Skeletal muscle cell (primary cell): ENCODE measurements at regions not wholly inside any gene's neighbourhood (a gene's known extent, or its start where the extent isn't known, plus 50 kb on each side); places are given as distances from the start of the nearest gene placed in this dataset.

ENCODE experiments used
- DNase-seq: peaks from one replicate; pipeline ENCODE4 v3.0.0-alpha.2; 2010; ENCODE audit warnings: low read depth
- H3K4me3 ChIP-seq: 2 replicates; pipeline ENCODE4 v1.5.1; 2011; ENCODE audit warnings: low read depth, mild to moderate bottlenecking, control low read depth, low read length, moderate library complexity

DNA sequence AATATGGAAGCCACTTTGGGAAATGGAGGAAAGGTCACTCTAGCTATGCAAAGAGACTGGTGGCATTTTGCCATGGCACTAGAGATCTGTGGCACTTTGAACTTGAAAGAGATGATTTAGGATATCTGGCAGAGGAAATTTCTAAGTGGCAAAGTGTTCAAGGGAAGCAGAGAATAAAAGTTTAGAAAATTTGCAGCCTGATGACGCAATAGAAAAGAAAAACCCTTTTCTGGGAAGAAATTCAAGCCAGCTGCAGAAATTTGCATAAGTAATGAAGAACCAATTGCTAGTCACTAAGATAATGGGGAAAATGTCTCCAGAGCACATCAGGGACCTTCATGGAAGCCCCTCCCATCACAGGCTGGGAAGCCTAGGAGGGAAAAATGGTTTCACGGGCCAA is 191.1 kb upstream of the B3GALT2 start:
- no peak for DNase-seq

DNA sequence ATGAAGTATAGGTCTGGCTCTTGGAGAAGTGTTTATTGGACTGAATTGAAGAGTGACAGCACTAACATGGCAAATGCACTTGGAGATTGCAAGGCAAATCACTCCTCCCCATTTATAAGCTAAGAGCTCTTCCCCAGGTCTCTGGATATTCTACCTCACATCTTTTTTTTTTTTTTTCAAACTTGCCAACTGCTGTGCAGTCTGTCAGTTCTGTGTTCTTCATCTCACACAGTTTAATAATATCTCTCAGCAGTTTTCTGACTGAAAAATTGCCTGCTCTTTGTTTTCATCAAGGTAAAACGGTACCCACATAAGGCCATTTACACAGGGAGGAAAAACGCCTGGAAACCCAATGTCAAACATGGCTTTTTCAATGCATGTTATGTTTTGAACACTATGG is 186.1 kb upstream of the B3GALT2 start:
- no peak overlapping the region for H3K4me3 ChIP-seq

More for the DNA sequence above, 191.1 kb upstream of the B3GALT2 start:
- H3K4me3 ChIP-seq = no peak overlapping the region

DNA sequence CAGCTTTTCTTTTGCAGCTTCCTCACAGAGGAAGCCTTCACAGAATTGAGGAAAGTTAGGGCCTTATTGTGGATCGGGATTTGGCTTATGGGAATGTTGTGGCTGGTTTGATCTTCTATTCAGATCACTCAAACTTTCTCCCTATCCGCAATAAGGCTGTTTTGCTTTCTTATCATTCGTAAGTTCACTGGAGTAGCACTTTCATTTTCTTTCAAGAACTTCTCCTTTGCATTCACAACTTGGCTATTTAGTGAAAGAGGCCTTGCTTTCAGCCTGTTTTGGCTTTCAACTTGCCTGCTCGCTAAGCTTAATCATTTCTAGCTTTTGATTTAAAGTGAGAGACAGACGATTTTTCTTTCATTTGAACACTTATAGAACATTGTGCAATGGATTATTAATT is 181.9 kb upstream of the B3GALT2 start:
- no peak overlapping the region for H3K4me3 ChIP-seq
- no peak for DNase-seq

More for the DNA sequence above, 186.1 kb upstream of the B3GALT2 start:
- DNase-seq = no peak

DNA sequence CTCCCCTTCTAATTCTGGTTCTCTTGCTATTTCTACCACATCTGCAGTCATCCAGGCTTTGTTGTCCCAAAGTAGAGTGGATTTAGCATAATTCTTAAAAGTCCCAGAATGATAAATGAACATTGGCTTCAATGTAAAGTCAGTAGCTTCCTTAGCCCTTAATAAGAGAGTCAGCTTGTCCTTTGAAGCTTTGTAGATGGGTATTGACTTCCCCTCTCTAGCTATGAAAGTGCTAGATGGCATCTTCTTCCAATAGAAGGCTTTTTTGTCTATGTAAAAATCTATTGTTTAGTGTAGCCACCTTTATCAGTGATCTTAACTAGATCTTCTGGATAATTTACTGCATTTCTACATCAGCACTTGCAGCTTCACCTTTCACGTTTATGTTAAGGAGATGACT is 181.4 kb upstream of the B3GALT2 start:
- no peak for DNase-seq
- no peak overlapping the region for H3K4me3 ChIP-seq

DNA sequence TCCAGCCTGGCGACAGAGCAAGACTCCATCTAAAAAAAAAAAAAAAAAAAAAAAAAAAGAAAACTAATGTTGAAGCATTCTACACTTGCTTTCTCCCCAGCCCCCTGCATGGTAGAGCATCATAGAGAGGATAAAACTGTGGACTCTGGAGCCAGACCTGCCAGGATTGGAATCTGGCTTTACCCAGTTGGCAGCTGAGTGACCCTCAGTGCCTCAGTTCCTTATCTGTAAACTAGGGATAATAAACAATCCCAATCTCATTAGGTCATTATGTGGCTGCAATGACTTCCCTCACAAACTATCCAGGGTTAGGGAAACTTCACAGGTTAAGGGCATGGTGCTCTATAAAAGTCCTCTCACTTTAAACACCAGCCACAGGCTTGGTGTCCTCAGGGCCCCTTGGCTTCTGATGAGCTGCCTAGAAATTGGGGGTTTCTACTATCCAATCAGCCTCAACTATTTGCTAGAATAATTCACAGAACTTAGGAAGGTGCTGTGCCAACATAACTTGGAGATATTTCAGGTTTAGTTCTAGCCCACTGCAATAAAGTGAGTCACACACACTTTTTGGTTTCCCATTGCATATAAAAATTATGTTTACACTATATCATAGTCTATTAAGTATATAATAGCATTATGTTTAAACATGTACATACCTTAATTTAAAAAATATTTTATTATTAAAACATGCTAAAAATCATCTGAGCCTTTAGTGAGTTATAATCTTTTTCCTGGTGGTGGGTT is 180.5 kb upstream of the B3GALT2 start:
- H3K4me3 ChIP-seq = no peak overlapping the region
- no peak for DNase-seq

DNA sequence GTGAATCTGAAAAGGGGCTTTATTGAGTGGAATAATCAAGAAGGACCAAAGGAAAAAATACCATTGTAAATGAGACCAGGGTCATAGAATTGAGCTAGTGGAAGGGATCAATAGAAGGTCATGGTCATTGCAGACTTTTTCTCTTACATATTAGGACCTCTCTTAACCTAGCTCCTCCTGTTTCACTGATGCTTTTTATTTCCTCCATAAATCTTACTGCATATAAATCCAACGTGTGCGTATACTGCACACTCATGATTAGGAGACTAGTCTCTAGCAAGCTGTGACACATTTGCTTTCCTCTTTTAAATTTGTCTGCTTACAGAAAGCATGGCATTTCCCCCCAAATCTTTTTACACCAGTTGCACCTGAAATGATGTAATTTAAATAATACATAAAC is 179.6 kb upstream of the B3GALT2 start:
- no peak for DNase-seq
- no peak overlapping the region for H3K4me3 ChIP-seq

DNA sequence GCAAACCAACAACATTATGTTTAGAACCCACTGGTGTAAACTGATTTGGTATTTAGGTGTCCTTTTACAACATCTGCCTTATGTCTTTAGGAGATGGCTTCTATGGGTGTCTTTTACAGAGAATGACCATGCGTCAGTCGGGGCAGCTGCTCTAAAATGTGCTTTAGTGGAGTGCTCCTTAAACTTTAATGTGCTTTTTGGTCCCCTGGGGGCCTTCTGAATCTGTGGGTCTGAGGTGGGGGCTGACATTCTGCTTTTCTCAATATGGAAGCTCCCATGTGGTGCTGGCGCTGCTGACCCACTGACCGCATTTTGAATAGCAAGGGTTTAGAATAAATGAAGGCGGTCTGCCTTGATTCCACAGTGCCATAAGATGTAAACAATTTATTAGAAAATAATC is 173.2 kb upstream of the B3GALT2 start:
- no peak for DNase-seq
- H3K4me3 ChIP-seq = no peak overlapping the region

DNA sequence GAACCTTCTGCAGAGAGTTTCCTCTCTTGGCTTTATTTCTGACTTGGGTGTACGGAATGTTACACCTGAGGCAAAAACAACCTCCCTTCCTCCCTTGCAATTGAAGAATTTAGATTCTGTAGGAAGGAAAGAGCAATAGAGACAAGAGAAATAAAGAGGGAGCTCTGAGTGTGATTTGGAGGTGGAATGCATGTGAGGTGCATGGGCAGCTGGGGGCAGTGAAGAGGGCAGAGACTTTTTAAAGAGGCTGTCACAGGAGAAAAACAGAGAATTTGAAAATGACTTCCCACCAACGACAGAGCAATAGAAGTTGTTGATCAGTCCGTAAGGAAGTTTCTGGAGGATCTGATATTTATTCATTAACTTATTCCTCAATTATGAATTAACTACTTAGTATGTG is 172.0 kb upstream of the B3GALT2 start:
- DNase-seq = no peak
- H3K4me3 ChIP-seq = no peak overlapping the region

DNA sequence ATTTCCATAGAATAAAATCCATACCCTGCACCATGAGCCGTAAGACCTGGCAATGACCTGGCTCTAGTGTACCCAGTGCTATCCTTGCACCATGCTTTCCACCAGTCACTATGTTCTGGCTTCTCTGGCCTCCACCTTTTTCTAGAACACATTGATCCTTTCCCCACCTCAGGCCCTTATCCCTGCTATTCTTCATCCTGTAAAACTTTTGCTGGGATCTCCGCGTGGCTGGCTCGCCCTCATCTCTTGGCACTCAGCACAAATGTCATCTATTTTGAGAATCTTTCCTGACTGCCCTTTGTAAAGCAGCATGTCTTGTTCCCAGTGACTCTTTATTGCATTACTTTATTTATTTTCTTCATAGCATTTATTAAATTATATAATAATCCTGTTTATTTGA is 169.8 kb upstream of the B3GALT2 start:
- no peak for DNase-seq
- no peak overlapping the region for H3K4me3 ChIP-seq

DNA sequence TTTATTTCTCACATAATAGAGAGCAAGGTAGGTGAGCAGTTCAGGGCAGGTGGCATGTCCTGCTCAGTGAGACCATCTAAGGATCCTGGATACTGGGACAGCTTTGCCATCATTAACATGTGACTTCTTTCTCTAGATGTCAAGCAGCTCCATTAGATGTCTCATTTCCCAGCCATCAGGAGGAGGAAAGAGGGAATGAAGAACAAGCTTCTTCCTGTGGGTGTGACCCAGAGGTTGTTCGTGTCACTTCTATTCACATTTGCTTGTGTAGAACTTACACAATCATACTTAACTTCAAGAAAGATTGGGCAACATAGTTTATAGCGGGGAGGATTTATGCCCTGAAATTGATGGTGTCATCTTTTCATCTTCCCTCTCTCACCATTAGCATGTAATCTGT is 169.2 kb upstream of the B3GALT2 start:
- DNase-seq = no peak
- H3K4me3 ChIP-seq = no peak overlapping the region

DNA sequence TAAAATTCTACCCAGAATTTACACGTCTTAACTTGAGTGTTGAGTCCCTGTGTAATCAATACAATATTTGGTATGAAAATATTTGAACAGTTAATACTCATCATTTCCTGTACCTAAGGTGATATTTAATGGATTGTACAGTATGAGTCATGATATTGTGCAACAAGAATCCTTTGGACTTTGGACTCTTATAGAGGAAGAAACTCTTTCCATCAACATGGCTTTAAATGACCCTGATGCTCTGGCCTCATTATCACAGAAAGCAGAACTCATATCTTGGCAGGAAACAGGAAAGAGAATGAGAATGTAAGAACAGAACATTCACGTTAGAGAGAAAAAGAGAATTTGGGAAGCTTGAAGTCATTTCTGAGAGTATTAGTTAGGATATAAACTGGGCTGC is 168.8 kb upstream of the B3GALT2 start:
- no peak overlapping the region for H3K4me3 ChIP-seq
- DNase-seq = peak; percentile 6

DNA sequence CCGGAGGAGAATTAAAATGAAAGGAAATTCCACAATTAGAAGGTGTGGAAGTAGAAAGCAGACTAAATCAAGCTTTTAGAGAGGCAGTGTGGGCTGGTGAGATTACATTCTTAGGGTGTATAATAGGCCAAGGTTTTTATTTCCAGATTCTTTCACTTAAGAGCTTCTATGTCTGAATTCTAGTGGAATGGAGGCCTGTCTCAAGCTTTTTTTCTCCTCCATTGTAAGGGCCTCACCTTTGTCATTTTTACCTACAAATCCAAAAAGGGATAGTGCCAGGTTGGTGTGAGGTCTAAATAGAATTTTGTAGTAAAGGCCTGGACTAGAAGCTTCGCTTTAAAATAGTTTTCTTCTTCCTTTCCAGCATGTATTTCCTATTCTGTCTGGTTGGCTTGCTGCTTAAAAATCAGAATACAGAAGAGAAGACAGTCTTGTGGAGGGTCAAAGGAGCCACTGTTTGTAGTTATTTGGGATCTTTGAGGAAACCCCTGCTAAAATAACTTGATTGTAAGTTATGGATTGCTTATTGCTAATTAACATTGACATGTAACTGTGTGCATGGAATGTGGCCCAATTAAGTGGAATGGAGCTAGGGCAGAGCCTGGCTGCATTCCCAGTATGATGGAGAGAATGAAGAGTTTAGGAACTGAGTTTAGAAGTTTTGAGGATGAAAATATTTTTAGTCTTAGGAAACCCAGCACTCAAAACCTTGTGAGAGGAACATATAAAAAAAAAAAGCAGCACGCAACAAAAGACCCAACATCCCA is 162.5 kb upstream of the B3GALT2 start:
- DNase-seq = no peak
- H3K4me3 ChIP-seq = no peak overlapping the region

DNA sequence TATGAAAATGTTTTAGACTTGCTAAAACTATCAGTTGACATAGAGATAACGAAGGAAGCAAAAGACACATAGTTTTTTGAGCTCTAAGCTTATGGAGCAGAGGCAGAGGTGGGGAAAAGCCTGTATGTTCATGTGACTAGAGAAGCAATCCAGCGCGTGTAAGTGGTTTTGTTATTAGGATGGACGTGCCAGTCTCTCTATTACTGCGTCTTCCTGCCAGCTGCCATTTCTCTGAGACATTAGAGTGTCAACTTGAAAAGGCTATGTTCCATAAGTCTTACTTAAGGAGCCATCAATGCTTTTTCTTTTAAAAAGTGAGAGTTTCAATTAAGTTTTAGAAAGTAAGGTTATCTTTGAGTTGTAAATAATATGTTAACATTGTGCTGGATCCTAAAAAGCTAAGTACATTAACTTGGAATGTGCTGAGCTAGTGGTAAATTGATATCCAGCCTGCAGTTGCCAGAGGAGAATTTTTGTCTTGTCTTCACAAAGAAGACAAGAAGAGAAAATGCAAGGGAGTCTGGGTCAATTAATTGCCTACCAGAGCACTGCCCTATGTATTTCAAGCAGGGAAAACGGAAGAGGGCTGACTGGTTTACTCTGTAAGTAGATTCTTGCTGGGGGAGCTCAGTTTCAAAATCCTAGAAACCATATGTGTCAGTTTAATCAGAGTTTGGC is 161.8 kb upstream of the B3GALT2 start:
- H3K4me3 ChIP-seq = no peak overlapping the region
- no peak for DNase-seq

DNA sequence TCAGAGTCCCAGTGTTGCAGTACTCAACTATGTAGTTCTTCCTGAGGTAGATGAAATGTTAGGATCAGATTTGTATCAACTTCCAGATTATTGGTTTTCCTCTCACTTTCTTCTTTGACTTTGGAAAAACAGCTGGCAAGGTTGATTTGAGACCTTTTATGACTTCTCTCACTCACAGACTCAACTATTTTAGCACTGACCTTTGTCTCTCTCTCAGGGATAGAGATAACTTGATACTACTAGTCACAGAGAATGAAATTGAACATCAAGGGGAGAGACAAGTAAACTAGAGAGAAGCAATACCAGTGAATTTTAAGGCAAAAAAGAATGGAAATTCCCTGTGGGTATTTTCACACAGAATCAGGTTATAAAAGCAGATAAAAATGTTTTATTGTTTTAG is 159.7 kb upstream of the B3GALT2 start:
- DNase-seq = no peak

DNA sequence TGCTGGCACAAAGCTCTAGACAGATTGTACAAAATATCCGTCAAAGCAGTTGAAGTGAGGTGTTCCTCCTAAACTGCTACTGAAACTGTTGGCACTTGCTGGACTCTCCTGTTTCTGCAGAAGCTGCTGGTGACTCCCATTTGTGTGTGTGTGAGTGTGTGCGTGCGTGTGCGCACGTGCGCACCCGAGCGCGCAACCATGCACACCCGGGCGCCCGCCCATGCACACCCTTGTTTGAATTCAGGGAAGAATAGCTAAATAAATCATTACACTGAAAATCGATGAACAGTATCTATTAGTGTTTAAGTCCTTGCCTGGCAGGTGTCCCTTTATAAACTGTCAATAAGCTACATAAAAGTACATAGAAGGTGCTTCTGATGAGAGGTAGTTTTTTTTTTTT is 156.4 kb upstream of the B3GALT2 start:
- no peak overlapping the region for H3K4me3 ChIP-seq
- DNase-seq = no peak

More for the DNA sequence above, 159.7 kb upstream of the B3GALT2 start:
- H3K4me3 ChIP-seq = no peak overlapping the region

DNA sequence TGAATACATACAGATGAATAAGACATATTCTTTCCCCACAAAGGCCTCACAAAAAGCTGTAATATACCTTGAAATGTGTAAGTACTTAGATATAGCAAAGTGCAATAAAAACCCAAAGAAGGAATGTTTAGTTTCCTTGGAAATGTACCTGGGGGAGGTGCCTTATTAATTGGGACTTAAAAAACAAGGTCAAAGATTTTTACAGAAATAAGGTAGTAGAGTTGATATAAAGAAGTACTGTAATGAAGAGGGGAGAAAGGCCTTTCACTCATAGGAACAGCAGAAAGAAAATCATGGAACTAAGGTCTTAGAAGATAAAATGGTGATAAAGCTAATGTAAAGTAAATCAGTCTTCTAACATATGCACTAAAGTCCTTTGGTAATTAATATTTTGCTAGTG is 153.9 kb upstream of the B3GALT2 start:
- DNase-seq = no peak
- no peak overlapping the region for H3K4me3 ChIP-seq

DNA sequence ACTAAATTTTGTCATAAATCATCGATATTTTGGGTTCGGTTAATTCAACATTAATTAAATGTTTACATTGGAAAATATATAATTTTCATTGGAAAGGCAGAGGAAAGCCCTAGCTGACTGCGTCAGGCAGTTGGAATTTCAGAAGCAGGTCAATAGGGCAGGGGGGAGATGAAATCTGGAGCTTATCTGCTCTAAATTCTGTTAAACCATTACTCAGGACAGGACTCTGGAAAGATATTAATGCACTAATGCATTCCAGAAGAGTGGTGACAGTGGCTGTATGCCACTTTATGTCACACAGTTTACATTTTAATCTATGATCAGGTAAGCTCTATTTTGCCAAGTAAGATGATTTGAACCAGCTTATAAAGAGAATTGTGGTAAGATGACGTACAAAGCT is 153.0 kb upstream of the B3GALT2 start:
- H3K4me3 ChIP-seq = no peak overlapping the region
- DNase-seq = no peak

DNA sequence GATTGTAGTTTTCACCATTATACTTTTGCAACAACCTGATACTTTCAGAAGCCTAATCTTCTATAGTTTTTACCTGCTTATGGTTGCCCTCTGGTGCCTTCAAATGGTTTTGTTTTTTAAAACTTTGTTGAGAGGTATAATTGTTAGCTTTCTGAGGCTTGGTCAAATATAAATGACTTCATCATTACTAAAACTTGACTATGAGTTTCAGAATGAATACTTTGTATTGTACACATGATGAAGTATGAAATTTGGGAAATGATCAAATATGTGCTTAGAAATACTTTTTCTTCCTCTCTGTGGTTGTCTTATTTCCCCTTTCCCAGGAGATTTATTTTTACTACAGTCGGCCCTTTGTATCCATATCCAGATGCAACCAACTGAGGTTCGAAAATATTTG is 151.8 kb upstream of the B3GALT2 start:
- no peak overlapping the region for H3K4me3 ChIP-seq
- DNase-seq = no peak

DNA sequence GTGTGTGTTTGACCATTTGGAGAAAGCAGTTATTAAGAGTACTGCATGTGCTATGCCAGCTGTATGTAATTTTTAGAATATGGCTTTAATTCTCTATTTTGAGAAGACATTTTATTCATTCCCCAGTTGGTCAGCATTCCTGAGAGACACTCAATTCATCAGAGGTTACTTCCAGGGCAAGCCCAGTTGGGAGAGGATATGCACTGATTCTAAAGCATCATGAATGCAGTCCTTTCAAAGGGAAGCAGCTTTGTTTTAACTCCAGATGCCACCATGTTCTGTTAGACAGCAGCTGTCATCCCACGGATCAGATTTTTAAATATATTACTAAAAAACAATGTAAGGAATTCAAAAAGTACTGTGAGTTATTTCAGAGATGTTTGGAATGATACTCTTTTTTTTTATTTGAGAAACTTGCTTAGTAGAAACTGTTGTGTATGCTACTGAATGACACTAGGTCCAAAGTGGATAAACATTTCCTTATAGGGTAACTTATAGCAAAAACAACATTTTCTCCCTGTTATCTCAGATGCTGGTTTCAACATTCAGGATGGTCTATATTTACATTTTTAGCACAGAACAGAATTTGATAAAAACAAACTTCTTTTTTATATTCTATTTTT is 149.5 kb upstream of the B3GALT2 start:
- DNase-seq = peak; percentile 65
- H3K4me3 ChIP-seq = no peak overlapping the region

DNA sequence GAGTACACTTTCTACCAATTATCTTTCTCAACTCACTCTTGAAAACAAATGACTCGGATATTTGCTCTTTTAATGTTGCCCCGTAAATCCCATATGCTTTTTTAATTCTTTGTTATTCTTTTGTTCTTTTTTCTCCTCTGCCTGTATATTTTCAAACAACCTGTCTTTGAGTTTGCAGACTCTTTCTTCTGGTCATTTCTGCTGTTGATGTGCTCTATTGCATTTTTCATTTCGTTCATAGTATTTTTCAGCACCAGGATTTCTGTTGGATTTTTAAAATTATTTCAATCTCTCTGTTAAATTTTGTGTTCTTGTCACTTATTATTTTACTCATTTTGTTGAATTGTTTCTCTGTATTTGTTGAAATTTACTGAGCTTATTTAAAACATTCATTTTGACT is 146.8 kb upstream of the B3GALT2 start:
- DNase-seq = no peak
- no peak overlapping the region for H3K4me3 ChIP-seq
